ENCODE measurements at regions not wholly inside any gene's neighbourhood (a gene's known extent, or its start where the extent isn't known, plus 50 kb on each side); places are given as distances from the start of the nearest gene placed in this dataset.

DNA sequence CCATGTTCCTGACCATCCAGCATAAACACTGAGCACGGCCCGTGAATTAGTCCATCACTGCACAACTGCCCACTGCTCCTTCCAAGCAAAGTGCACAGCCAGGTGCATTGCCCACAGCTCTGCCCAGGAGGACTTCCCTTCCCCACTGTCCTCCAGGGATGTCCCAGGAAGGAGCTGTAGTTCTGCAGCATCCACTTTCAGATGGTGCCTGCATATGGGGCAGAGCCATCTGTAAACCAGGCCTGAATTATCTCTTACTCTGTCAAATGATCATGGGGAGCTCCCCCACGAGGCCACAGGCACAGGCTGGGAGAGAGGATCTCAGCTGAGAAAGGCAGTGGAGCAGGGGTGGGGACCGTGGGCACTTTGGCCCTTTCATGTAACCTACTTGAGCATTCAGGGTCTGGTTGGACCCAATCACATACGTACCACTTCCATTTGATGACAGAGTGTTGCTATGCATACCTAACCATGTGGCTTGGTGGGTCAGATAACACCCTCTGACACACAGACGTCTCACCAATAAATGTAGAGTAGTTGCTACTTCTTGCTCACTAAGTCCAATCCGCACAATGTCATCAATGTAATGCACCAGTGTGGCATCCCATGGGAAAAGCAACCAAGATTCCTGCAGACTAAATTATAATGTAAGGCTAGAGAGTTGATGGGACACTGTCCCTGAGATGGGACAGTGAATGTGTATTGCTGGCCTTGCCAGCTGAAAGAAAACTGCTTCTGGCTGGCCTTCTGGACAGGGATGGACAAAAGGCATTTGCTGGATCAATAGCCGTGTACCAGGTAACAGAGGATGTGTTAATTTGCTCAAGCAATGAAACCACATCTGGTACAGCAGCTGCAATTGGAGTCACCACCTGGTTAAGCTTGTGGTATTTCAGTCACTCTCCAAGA lies 113.8 kb upstream of the C14orf180 start:
- TF ChIP-seq, protein P1, sequence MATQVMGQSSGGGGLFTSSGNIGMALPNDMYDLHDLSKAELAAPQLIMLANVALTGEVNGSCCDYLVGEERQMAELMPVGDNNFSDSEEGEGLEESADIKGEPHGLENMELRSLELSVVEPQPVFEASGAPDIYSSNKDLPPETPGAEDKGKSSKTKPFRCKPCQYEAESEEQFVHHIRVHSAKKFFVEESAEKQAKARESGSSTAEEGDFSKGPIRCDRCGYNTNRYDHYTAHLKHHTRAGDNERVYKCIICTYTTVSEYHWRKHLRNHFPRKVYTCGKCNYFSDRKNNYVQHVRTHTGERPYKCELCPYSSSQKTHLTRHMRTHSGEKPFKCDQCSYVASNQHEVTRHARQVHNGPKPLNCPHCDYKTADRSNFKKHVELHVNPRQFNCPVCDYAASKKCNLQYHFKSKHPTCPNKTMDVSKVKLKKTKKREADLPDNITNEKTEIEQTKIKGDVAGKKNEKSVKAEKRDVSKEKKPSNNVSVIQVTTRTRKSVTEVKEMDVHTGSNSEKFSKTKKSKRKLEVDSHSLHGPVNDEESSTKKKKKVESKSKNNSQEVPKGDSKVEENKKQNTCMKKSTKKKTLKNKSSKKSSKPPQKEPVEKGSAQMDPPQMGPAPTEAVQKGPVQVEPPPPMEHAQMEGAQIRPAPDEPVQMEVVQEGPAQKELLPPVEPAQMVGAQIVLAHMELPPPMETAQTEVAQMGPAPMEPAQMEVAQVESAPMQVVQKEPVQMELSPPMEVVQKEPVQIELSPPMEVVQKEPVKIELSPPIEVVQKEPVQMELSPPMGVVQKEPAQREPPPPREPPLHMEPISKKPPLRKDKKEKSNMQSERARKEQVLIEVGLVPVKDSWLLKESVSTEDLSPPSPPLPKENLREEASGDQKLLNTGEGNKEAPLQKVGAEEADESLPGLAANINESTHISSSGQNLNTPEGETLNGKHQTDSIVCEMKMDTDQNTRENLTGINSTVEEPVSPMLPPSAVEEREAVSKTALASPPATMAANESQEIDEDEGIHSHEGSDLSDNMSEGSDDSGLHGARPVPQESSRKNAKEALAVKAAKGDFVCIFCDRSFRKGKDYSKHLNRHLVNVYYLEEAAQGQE (IDR thresholded peaks at IDR 0.05; ENCODE audit: borderline replicate concordance): no peak
- TF ChIP-seq, protein P2, sequence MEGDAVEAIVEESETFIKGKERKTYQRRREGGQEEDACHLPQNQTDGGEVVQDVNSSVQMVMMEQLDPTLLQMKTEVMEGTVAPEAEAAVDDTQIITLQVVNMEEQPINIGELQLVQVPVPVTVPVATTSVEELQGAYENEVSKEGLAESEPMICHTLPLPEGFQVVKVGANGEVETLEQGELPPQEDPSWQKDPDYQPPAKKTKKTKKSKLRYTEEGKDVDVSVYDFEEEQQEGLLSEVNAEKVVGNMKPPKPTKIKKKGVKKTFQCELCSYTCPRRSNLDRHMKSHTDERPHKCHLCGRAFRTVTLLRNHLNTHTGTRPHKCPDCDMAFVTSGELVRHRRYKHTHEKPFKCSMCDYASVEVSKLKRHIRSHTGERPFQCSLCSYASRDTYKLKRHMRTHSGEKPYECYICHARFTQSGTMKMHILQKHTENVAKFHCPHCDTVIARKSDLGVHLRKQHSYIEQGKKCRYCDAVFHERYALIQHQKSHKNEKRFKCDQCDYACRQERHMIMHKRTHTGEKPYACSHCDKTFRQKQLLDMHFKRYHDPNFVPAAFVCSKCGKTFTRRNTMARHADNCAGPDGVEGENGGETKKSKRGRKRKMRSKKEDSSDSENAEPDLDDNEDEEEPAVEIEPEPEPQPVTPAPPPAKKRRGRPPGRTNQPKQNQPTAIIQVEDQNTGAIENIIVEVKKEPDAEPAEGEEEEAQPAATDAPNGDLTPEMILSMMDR (IDR thresholded peaks at IDR 0.05; ENCODE audit: poor library complexity, severe bottlenecking): no peak
- TF ChIP-seq POLR2AphosphoS5 (IDR thresholded peaks at IDR 0.05): no peak
- no peak for TF ChIP-seq EZH2 (IDR thresholded peaks at IDR 0.05; ENCODE audit: borderline replicate concordance, insufficient read depth, low read length, poor library complexity, severe bottlenecking)
- no peak for TF ChIP-seq SMC3 (conservative IDR thresholded peaks at IDR 0.05; ENCODE audit: poor library complexity)
- no peak for TF ChIP-seq MXI1 (conservative IDR thresholded peaks at IDR 0.05; ENCODE audit: poor library complexity, severe bottlenecking)
- no peak for TF ChIP-seq TAF1 (IDR thresholded peaks at IDR 0.05; ENCODE audit: low read depth)
